ENCODE measurements at regions not wholly inside any gene's neighbourhood (a gene's known extent, or its start where the extent isn't known, plus 50 kb on each side); places are given as distances from the start of the nearest gene placed in this dataset.

- TF ChIP-seq CTCF (IDR thresholded peaks at IDR 0.05) (no peak), EP300 (IDR thresholded peaks at IDR 0.05) (no peak)
Measured at GRCh38 chr17:12277827-12278226, 257.1 kb downstream of the MAP2K4 start.

All from tibial nerve (tissue), 4 donors.